ENCODE measurements at regions not wholly inside any gene's neighbourhood (a gene's known extent, or its start where the extent isn't known, plus 50 kb on each side); places are given as distances from the start of the nearest gene placed in this dataset.
"Not testable (repeated sequence)": the region's sequence is repeated elsewhere in the genome, so short reads cannot be mapped to it uniquely, and the experiment has no call there.

DNA sequence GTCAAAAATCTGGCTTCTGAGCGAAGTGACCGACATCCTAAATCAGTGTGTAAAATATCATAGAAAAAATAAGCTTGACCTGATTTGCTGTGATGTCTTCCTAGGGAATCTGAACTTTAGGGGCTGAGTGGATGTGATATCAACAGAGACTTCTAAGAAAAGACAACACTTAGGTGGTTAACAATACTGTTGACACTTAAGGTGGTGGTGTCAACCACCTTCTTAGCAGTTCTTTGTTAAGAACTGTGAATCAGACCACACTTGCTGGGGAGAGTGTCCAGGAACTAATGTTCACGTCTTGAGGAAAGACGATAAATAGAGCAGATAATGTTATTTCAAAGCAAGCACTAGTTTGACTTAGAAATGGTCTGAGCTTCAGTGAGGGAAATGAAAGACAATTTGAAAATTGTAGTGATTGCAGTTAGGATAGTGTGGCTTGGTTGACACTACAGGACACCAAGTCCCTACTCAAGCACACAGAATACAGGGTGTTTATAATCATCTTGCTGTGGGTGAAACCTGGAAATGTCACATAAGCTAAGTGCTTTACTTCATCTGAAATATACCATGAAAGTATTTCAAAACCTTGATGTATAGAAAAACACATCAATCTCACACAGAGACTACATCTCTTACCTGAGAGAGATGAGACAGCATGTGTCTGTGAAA, 1936.5 kb downstream of the PCDH9 start:
- TF ChIP-seq, protein P1, sequence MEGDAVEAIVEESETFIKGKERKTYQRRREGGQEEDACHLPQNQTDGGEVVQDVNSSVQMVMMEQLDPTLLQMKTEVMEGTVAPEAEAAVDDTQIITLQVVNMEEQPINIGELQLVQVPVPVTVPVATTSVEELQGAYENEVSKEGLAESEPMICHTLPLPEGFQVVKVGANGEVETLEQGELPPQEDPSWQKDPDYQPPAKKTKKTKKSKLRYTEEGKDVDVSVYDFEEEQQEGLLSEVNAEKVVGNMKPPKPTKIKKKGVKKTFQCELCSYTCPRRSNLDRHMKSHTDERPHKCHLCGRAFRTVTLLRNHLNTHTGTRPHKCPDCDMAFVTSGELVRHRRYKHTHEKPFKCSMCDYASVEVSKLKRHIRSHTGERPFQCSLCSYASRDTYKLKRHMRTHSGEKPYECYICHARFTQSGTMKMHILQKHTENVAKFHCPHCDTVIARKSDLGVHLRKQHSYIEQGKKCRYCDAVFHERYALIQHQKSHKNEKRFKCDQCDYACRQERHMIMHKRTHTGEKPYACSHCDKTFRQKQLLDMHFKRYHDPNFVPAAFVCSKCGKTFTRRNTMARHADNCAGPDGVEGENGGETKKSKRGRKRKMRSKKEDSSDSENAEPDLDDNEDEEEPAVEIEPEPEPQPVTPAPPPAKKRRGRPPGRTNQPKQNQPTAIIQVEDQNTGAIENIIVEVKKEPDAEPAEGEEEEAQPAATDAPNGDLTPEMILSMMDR (conservative IDR thresholded peaks at IDR 0.05): no peak
- no peak overlapping the region for H3K27ac ChIP-seq

DNA sequence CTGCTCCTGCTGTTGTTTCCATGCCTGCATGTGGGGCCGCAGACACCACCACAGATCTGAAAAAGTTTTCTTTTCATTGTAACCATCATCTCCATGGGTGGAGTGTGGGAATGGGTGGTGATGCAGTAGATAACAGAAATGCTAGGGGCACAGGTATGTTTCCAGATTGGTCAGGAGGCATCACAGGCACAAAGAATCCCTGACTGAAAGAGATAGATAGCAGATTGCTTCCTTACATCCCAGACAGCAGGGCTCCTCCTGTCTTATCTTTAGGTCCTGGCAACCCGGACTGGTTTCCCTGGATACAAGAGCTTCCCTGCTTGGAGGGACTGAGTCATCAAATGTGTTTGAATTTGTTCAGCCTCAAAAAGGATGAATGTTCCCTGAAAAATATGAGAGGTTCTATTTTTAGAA, 1937.6 kb downstream of the PCDH9 start:
- TF ChIP-seq, protein P1 (conservative IDR thresholded peaks at IDR 0.05): no peak
- no peak overlapping the region for H3K27ac ChIP-seq

DNA sequence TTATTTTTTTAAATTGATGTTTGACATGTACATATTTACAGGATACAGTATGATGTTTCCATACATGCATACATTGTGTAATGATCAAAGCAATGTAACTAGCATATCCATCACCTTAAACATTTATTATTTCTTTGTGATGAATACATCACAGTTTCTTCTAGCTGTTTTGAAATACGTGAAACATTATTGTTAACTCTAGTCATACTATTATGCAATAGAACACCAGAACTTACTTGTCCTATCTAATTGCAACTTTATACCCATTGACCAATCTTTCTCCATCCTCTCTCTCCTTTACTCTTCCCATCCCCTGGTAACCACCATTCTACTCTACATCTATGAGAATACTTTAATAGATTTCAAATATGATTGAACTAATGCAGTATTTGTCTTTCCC, 1942.7 kb downstream of the PCDH9 start:
- no peak overlapping the region for H3K27ac ChIP-seq
- TF ChIP-seq, protein P1 (conservative IDR thresholded peaks at IDR 0.05): no peak

DNA sequence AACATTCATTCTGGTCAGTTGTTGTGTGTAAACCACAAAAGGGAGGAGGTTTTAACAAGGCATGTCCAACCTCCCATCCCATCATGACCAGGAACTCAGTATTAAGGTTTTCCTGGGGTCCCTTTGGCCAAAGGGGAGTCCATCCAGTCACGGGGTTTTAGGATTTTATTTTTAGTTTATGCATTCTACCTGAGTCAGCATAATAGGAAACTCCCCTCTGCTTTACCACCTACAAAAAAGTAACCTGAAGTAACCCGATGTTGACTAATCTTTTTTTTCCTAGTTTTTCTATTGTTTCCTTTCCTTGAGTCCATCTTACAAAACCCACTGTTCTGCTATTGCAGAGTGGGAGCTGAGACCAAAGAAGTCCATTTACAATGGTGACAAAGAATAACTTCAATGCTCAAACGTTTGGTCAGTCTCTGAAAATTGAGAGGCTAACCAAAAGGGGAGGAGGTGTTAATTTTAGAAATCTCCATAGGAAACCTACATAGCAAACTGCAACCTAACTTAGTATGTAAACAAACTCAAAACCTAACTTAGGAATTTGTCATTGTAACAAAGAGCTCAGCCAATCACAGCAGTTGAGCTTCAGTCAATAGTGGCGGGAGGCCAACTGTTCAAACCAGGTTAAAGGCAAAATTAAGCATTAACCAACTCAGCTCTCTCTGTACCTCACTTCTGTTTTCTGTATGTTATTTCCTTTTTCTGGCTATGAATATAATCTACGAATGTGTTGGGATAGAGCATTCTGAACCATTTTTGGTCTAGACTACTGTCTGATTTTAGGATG, 1954.1 kb downstream of the PCDH9 start:
- H3K27ac ChIP-seq: no peak overlapping the region
- TF ChIP-seq, protein P1 (conservative IDR thresholded peaks at IDR 0.05): no peak

DNA sequence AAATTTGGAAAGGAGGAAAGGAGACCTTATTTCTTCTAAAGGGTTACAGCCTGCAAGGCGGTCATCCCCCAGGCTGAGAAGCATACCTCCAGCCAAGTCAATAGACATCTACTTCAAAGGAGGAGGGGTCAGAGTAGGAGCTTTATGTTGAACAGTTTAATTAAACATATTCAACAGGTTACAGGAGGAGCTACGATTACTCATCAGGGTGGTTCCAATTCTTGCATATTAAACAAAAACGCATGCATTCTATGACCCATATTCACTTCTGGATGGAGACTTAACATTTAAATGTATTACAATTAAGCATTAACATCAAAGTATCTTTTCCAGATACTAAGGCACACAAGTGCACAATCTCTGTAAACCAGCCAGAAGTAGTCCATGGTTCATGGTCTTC, 1955.0 kb downstream of the PCDH9 start:
- no peak overlapping the region for H3K27ac ChIP-seq
- TF ChIP-seq, protein P1 (conservative IDR thresholded peaks at IDR 0.05): no peak

DNA sequence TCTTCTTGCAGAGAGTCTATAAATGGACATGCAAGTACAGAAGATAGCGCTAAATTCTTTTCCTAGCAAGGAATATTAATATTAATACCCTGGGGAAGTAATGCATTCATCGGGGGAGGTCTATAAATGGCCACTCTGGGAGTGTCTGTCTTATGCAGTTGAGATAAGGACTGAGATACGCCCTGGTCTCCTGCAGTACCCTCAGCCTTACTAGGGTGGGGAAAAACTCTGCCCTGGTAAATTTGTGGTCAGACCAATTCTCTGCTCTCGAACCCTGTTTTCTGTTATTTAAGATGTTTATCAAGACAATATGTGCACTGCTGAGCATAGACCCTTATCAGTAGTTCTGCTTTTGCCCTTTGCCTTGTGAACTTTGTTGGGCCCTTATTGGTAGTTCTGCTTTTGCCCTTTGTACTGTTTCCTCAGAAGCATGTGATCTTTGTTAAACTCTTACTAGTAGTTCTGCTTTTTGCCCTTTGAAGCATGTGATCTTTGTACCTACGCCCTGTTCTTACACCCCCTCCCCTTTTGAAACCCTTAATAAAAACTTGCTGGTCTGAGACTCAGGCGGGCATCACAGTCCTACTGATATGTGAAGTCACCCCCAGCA, 1956.2 kb downstream of the PCDH9 start:
- not testable (repeated sequence) for H3K27ac ChIP-seq

DNA sequence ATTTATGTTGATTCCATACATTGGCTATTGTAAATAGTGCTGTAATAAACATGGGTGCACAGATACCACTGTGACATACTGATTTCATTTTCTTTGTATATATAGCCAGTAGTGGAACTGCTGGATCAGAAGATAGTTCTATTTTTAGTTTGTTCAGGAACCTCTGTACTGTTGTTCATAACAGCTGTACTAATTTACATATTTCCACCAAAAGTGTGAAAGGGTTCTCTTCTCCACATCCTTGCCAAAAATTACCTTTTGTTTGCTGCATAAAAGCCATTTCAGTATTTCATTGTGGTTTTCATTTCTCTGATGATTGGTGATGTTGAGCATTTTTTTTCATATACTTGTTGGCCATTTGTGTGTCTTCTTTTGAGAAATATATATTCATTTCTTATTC, 1962.1 kb downstream of the PCDH9 start:
- TF ChIP-seq, protein P1 (conservative IDR thresholded peaks at IDR 0.05): no peak
- no peak overlapping the region for H3K27ac ChIP-seq
